GM18517 (cell line): ENCODE measurements at regions not wholly inside any gene's neighbourhood (a gene's known extent, or its start where the extent isn't known, plus 50 kb on each side); places are given as distances from the start of the nearest gene placed in this dataset.
"Not testable (repeated sequence)": the region's sequence is repeated elsewhere in the genome, so short reads cannot be mapped to it uniquely, and the experiment has no call there.

Experiments
- ATAC-seq: cut with Tn5 transposase; IDR thresholded peaks from one replicate; pipeline ENCODE4 v1.9.1; 2021; ENCODE audit warnings: mild to moderate bottlenecking, moderate library complexity; ENCODE audit not compliant: unreplicated experiment

DNA sequence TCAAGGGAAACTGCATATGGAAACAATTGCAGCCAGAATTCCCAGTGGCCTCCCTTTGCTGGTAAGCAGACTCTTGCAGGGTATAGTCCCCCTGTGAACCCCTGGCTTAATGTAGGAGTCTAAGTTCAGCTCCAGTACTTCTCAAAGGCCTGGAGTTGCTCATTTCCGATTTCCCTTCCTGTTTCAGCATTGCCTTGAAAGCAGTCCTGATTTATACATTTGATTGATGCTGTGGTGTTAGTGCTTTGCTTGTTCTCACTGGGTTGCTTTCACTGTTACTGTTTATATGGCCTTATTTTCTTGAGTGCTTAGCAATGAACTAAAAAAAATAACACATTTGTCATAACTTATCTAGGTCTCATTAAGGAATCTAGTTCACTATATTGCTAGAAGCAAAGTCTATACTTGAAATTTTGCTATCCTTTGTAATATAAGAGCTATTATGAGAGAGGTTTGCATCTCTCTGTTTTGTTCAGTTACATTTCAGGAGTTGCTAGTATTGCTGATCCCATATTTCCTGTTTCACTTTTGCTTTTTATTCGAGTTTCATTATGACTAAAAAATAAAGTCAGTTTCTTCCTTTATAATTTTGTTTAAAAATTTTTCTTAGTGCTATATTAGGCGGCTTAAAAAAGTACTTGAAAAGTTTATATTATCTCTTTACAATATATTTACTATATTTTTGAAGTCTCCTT is 122.4 kb upstream of the NMUR2 start:
- peak; percentile 68 for ATAC-seq

DNA sequence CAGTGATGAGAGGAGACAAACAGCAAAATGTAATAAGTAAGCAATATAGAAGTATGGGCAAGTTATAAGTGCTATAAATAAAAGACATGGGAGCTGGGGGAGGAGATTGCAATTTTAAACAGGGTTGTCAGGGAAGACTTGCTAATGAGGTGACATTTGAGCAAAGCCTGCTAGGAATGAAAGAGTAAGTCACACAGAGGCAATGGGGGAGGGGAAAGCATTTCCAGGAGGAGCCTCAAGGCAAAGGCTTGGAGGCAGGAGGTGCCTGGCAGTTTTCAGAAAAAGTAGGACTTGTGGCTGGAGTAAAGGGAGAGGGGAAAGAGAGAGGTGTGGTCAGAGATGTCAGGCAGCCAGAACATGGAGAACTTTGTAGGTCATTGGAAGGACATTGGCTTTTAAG is 124.4 kb upstream of the NMUR2 start:
- no peak for ATAC-seq

- ATAC-seq: no peak
Measured at GRCh38 chr5:152532714-152533113, 127.6 kb upstream of the NMUR2 start.

GRCh38 chr5:152534641-152535040 is 129.6 kb upstream of the NMUR2 start:
- ATAC-seq: no peak

DNA sequence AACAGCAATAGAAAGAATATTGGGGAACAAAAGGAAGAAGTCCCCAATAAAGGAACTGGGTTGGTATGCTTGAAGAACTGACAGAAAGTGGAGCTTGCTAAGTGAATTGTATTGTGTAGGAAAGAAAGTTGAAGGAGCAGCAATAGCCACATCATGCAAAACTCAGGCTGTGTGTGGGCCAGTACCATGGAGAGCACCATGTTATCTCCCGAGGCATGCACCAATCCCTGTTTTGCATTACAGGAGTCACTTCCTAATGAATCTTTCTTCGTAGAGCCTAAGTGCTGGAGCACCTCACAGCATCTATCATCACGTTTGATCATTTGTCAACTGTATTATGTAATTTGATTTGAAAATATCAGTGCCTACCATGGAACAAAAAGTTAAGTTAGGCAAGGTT is 137.7 kb upstream of the NMUR2 start:
- ATAC-seq: no peak

GRCh38 chr5:152546493-152546892 is 141.4 kb upstream of the NMUR2 start:
- no peak for ATAC-seq

DNA sequence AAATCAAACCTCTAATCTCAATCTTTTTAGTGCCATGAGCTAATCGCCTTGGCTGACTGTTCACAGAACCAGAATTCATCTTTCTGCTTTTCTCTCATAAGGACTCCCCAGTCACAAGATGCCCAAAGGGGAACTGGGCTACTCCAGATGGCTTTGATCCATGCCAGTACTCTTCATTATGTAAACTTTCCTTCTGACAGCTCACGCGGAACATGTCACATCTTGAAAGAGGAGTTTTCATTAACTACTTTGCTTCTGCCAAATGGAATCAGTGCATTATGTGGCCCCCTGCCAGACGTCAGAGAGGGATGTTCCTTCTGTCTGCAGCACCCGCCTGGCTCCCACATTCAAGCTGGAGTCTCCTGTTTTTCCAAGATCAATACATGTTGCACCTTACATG is 142.1 kb upstream of the NMUR2 start:
- no peak for ATAC-seq

- no peak for ATAC-seq
Measured at GRCh38 chr5:152549709-152550108, 144.6 kb upstream of the NMUR2 start.

DNA sequence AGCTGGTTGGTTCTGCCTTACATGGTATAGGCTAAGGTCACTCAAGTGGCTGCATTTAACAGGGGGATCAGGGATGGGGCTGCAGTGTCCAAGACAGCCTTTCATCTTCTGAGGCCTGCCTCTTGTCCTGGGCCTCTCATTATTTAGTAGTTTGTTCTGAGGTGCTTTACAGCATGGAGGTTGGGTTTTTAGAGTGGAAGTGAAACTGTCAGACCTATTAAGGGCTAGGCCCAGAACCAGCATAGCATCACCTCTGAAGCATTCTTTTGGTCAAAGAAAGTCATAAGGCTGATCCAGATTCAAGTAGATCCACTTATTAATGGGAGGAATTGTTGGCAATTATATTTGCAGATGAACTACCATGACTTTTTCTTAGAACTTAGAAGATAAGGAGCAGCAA is 146.0 kb upstream of the NMUR2 start:
- ATAC-seq: no peak

GRCh38 chr5:152556784-152557183 is 151.7 kb upstream of the NMUR2 start:
- no peak for ATAC-seq

- no peak for ATAC-seq
Measured at GRCh38 chr5:152560512-152561137, 155.5 kb upstream of the NMUR2 start.

GRCh38 chr5:152568016-152568415 is 162.9 kb upstream of the NMUR2 start:
- no peak for ATAC-seq

GRCh38 chr5:152572812-152573211 is 167.7 kb upstream of the NMUR2 start:
- ATAC-seq: no peak

- ATAC-seq: no peak
Measured at GRCh38 chr5:152584103-152584502, 179.0 kb upstream of the NMUR2 start.

- no peak for ATAC-seq
Measured at GRCh38 chr5:152592416-152592815, 187.3 kb upstream of the NMUR2 start.

DNA sequence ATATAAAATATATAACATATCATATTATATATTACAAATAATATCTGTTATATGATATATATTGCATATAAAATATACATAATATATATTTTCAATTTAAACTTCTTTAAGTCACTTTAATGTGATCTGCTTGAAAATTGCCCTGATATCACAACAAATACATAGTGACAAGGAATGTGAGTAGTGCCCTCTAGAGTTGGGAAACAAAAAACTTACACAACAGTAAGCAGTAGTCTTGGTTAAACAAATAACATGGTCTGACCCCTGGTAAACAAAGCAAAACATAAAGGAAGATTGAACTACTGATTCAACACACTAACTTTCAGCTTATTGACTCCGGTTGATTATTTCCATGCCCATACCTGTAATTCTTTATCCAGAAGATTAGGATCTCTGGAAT is 188.3 kb upstream of the NMUR2 start:
- no peak for ATAC-seq

GRCh38 chr5:152595405-152595804 is 190.3 kb upstream of the NMUR2 start:
- ATAC-seq: no peak

- ATAC-seq: no peak
Measured at GRCh38 chr5:152599096-152599495, 194.0 kb upstream of the NMUR2 start.

- no peak for ATAC-seq
Measured at GRCh38 chr5:152601806-152602732, 197.0 kb upstream of the NMUR2 start.

GRCh38 chr5:152606050-152606449 is 201.0 kb upstream of the NMUR2 start:
- not testable (repeated sequence) for ATAC-seq

DNA sequence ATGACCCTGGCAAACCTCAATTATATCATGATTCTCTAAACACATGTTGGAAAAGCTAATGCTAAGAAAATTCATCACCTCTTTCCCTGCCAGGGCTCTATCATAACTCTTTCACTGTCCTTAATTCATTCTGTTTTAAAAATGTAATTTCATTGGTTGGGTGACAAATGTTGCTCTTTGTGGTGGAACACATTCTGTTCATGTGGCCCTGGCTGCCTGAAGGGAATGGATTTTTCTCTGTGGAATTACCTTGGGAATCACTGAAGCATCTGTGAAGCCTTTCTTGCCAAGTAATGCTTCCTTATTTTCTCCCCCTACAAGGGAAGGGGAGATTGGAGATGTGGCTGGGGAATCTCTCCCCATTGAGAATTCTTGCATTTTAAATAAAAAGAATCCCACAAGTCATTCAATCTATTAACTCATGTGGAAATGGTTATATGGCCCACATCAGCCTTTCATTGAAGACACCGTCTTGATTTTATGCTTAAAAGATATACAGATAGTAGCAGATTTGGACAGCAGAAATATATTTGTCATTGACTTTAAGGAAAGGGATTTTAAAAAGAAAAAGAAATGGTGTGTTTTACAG is 201.8 kb upstream of the NMUR2 start:
- ATAC-seq: no peak
